Spleen (tissue), 7 donors: ENCODE measurements at regions not wholly inside any gene's neighbourhood (a gene's known extent, or its start where the extent isn't known, plus 50 kb on each side); places are given as distances from the start of the nearest gene placed in this dataset.

Source experiments
- POLR2A ChIP-seq, 3 donors: fragments of 450-650 bp; IDR thresholded peaks; one replicate each; pipeline ENCODE4 v1.5.1; 2017; ENCODE audit warnings: antibody characterized with exemption in 3 of 3, mild to moderate bottlenecking in 1 of 3
- POLR2AphosphoS5 ChIP-seq, 3 donors: sonication (generic); formaldehyde crosslinking; IDR thresholded peaks; one replicate each; pipeline ENCODE4 v1.5.1; 2017; ENCODE audit warnings: antibody characterized with exemption in 3 of 3
- TF ChIP-seq, protein P1 (sequence below), 11 experiments: fragments of 200-600 bp in 7 of 11; fragments of 450-650 bp in 4 of 11; sonication (generic) in 4 of 11; IDR thresholded peaks in 8 of 11; conservative IDR thresholded peaks in 3 of 11; 1 replicate in 7 of 11; 2 replicates in 4 of 11; pipeline versions ENCODE4 v1.4.0 to v1.8.0; 2016 to 2021; ENCODE audit warnings: antibody characterized with exemption in 11 of 11, inconsistent platforms in 4 of 11, mild to moderate bottlenecking in 1 of 11
- donor health status: DM: no; HTN: no; CAD: no; lungs with moderate emphysema.
- donor health status: DM: no; HTN: no; CAD: no.
- donor health status: DM: no; HTN: no; CAD: no.

DNA sequence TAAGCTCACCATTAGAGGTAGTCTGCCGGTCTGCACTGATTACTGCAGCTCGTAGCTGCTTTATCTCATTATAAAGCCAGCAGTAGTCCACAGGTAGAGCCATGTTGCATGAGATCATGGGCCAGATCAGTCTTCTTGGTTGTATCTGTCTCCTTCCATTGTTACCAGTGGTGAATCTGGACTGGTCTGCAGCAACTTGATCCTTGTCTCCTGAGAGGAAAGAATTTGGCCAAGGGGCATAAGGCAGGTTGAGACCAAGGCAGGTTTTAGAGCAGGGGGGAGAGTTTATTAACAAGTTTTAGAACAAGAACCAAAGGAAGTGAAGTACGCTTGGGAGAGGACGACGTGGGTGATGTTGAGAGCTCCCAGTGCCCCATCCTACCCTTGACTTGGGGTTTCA lies 228.5 kb downstream of the STIM2 start:
- TF ChIP-seq, protein P1, sequence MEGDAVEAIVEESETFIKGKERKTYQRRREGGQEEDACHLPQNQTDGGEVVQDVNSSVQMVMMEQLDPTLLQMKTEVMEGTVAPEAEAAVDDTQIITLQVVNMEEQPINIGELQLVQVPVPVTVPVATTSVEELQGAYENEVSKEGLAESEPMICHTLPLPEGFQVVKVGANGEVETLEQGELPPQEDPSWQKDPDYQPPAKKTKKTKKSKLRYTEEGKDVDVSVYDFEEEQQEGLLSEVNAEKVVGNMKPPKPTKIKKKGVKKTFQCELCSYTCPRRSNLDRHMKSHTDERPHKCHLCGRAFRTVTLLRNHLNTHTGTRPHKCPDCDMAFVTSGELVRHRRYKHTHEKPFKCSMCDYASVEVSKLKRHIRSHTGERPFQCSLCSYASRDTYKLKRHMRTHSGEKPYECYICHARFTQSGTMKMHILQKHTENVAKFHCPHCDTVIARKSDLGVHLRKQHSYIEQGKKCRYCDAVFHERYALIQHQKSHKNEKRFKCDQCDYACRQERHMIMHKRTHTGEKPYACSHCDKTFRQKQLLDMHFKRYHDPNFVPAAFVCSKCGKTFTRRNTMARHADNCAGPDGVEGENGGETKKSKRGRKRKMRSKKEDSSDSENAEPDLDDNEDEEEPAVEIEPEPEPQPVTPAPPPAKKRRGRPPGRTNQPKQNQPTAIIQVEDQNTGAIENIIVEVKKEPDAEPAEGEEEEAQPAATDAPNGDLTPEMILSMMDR (IDR thresholded peaks at IDR 0.05 in 8 of 11, conservative IDR thresholded peaks at IDR 0.05 in 3 of 11) = no peak
- TF ChIP-seq POLR2A (IDR thresholded peaks at IDR 0.05) (no peak), POLR2AphosphoS5 (IDR thresholded peaks at IDR 0.05) (no peak)
